Astrocyte (in vitro differentiated cells and primary cell): ENCODE measurements at regions not wholly inside any gene's neighbourhood (a gene's known extent, or its start where the extent isn't known, plus 50 kb on each side); places are given as distances from the start of the nearest gene placed in this dataset.

ENCODE experiments used
- DNase-seq: peaks from one replicate; pipeline ENCODE4 v3.0.0-alpha.2; 2010; ENCODE audit warnings: low read depth
- FAIRE-seq: peaks from 2 replicates; lab custom pipeline; 2011; peaks lifted over from hg19 to GRCh38; lab: Jason Lieb, UNC
- H2AFZ ChIP-seq: 2 replicates; pipeline ENCODE4 v1.6.0; 2012; ENCODE audit warnings: low read depth, low read length, inconsistent platforms
- H3K27ac ChIP-seq: 2 replicates; pipeline ENCODE4 v1.5.1; 2011; ENCODE audit warnings: low read depth, low read length, inconsistent platforms
- H3K27me3 ChIP-seq: 2 replicates; pipeline ENCODE4 v1.6.0; 2011; ENCODE audit warnings: low read length, inconsistent platforms; ENCODE audit not compliant: insufficient read depth
- H3K36me3 ChIP-seq: 2 replicates; pipeline ENCODE4 v1.5.1; 2011; ENCODE audit warnings: low read length, inconsistent platforms; ENCODE audit not compliant: insufficient read depth
- H3K4me1 ChIP-seq: 2 replicates; pipeline ENCODE4 v1.5.1; 2011; ENCODE audit warnings: low read length, inconsistent platforms; ENCODE audit not compliant: insufficient read depth
- H3K4me2 ChIP-seq: 2 replicates; pipeline ENCODE4 v1.6.0; 2012; ENCODE audit warnings: low read length, inconsistent platforms
- H3K4me3 ChIP-seq: 2 replicates; pipeline ENCODE4 v1.5.1; 2011; ENCODE audit warnings: low read depth, mild to moderate bottlenecking, low read length, inconsistent platforms; ENCODE audit not compliant: insufficient read depth
- H3K79me2 ChIP-seq: 2 replicates; pipeline ENCODE4 v1.6.0; 2012; ENCODE audit warnings: mild to moderate bottlenecking, low read length, inconsistent platforms; ENCODE audit not compliant: insufficient read depth
- H3K9ac ChIP-seq: 2 replicates; pipeline ENCODE4 v1.6.0; 2012; ENCODE audit warnings: mild to moderate bottlenecking, low read length, inconsistent platforms
- H3K9me3 ChIP-seq: 2 replicates; pipeline ENCODE4 v1.5.1; 2012; ENCODE audit warnings: low read depth, mild to moderate bottlenecking, low read length, inconsistent platforms; ENCODE audit not compliant: insufficient read depth
- H4K20me1 ChIP-seq: 2 replicates; pipeline ENCODE4 v1.6.0; 2012; ENCODE audit warnings: low read length, inconsistent platforms; ENCODE audit not compliant: insufficient read depth
- H3K27ac Mint-ChIP-seq: one replicate; pipeline ENCODE4 v1.8.0; 2021; ENCODE audit warnings: mild to moderate bottlenecking, mixed read lengths; ENCODE audit not compliant: unreplicated experiment
- H3K27me3 Mint-ChIP-seq: one replicate; pipeline ENCODE4 v1.8.0; 2021; ENCODE audit warnings: low read depth, mixed read lengths; ENCODE audit not compliant: unreplicated experiment
- H3K36me3 Mint-ChIP-seq: one replicate; pipeline ENCODE4 v1.8.0; 2021; ENCODE audit warnings: low read depth, mixed read lengths; ENCODE audit not compliant: unreplicated experiment
- H3K4me1 Mint-ChIP-seq: one replicate; pipeline ENCODE4 v1.8.0; 2021; ENCODE audit warnings: low read depth, mixed read lengths; ENCODE audit not compliant: unreplicated experiment
- H3K4me3 Mint-ChIP-seq: one replicate; pipeline ENCODE4 v1.8.0; 2021; ENCODE audit warnings: mild to moderate bottlenecking, moderate library complexity, mixed read lengths; ENCODE audit not compliant: unreplicated experiment
- H3K9me3 Mint-ChIP-seq: one replicate; pipeline ENCODE4 v1.8.0; 2021; ENCODE audit warnings: mild to moderate bottlenecking, mixed read lengths; ENCODE audit not compliant: unreplicated experiment
- EZH2 ChIP-seq: IDR thresholded peaks from 2 replicates; pipeline ENCODE4 v1.6.1; 2012; ENCODE audit warnings: mild to moderate bottlenecking, low read length, inconsistent platforms; ENCODE audit not compliant: insufficient read depth
- TF ChIP-seq, protein P1 (sequence below): IDR thresholded peaks from 2 replicates; pipeline ENCODE4 v1.5.1; 2011; ENCODE audit warnings: low read depth, mild to moderate bottlenecking, inconsistent platforms, low read length, moderate library complexity; ENCODE audit not compliant: insufficient read depth

DNA sequence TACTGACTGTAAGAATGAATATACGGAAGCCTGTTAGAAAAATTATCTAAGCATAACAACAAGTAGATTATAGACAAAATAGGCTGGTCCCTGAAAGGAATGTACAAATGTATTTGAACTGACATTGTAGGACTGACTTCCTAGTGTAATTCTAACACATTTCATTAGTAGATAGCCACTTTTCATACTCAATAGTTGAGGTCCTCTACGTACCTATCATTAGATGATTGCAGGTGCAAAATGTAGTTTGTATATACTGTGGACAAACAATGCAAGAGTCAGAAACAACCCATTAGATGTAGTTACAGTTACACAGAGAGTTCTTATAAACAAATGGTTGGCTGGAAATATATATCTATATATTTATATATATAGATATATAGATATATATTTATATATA lies 402.3 kb upstream of the SLITRK6 start:
- Mint-ChIP-seq H3K9me3 (no peaks in the 10 kb centered on the region), H3K36me3 (no peaks in the 10 kb centered on the region), H3K4me3 (no peak overlapping the region), H3K27ac (no peak overlapping the region), H3K4me1 (no peaks in the 10 kb centered on the region), H3K27me3 (no peaks in the 10 kb centered on the region)
- TF ChIP-seq, protein P1, sequence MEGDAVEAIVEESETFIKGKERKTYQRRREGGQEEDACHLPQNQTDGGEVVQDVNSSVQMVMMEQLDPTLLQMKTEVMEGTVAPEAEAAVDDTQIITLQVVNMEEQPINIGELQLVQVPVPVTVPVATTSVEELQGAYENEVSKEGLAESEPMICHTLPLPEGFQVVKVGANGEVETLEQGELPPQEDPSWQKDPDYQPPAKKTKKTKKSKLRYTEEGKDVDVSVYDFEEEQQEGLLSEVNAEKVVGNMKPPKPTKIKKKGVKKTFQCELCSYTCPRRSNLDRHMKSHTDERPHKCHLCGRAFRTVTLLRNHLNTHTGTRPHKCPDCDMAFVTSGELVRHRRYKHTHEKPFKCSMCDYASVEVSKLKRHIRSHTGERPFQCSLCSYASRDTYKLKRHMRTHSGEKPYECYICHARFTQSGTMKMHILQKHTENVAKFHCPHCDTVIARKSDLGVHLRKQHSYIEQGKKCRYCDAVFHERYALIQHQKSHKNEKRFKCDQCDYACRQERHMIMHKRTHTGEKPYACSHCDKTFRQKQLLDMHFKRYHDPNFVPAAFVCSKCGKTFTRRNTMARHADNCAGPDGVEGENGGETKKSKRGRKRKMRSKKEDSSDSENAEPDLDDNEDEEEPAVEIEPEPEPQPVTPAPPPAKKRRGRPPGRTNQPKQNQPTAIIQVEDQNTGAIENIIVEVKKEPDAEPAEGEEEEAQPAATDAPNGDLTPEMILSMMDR: no peak
- TF ChIP-seq EZH2: no peak
- Histone ChIP-seq H3K9me3 (no peaks in the 10 kb centered on the region), H3K4me1 (no peaks in the 10 kb centered on the region), H3K79me2 (no peaks in the 10 kb centered on the region), H3K36me3 (no peaks in the 10 kb centered on the region), H4K20me1 (no peaks in the 10 kb centered on the region), H3K4me3 (no peak overlapping the region), H3K9ac (no peak overlapping the region), H3K27ac (no peak overlapping the region), H3K27me3 (no peaks in the 10 kb centered on the region), H3K4me2 (no peak overlapping the region), H2AFZ (no peak overlapping the region)
- DNase-seq: no peak
- no peak for FAIRE-seq

DNA sequence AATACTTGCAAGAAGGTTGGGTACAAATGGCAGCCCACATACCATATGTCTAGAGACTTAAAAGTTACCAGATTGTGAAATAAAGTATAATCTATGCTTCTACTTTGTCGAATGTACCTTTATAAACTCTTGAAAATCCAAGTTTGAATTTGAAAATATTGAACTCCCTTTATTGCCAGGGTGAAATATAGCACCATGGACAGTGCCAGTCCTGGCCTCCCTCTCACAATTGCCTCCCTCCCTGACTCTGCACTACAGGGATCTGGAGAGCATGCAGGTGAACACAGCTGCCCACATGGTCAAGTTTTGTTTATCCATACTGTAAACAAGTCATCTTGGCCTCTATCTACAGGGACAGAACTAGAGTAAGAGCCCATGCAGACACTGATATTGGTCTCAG lies 394.1 kb upstream of the SLITRK6 start:
- no peak for DNase-seq
- no peak overlapping the region for H3K4me3 ChIP-seq
- no peak overlapping the region for H3K27ac ChIP-seq
- H3K27me3 ChIP-seq: no peaks in the 10 kb centered on the region
- Mint-ChIP-seq H3K27me3 (no peaks in the 10 kb centered on the region), H3K4me1 (no peaks in the 10 kb centered on the region), H3K27ac (no peak overlapping the region), H3K9me3 (no peaks in the 10 kb centered on the region), H3K36me3 (no peaks in the 10 kb centered on the region), H3K4me3 (no peak overlapping the region)
- FAIRE-seq: no peak
- TF ChIP-seq EZH2: no peak
- no peak overlapping the region for H3K9ac ChIP-seq
- no peak overlapping the region for H3K4me2 ChIP-seq
- H3K9me3 ChIP-seq: no peaks in the 10 kb centered on the region
- H3K36me3 ChIP-seq: no peaks in the 10 kb centered on the region
- H3K79me2 ChIP-seq: no peaks in the 10 kb centered on the region
- H2AFZ ChIP-seq: no peak overlapping the region
- H3K4me1 ChIP-seq: peaks cover 2% of the 10 kb centered on the region
- H4K20me1 ChIP-seq: no peaks in the 10 kb centered on the region

DNA sequence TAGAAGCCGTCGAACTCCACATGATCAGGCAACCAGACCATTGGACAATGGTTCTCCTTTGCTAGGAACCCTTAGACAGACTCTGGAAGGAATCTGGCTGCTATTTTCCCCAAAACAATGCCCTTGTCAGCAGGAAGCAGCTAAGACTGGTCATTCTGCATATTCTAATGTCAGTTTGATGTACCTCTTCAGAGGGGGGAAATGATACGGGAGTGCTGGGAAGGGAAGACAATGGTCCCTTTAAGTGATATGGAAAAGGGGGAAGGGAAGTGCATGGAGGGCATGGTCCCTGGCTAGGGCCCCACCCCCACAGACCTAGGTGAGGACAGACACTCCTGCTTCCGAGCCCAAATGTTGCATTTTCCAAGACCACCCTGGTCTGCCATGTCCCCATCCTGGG lies 389.0 kb upstream of the SLITRK6 start:
- H3K79me2 ChIP-seq: no peaks in the 10 kb centered on the region
- no peak overlapping the region for H3K27ac ChIP-seq
- H3K36me3 ChIP-seq: no peaks in the 10 kb centered on the region
- no peak overlapping the region for H3K4me3 Mint-ChIP-seq
- no peak overlapping the region for H3K4me3 ChIP-seq
- H3K27ac Mint-ChIP-seq: no peak overlapping the region
- H4K20me1 ChIP-seq: no peaks in the 10 kb centered on the region
- no peak overlapping the region for H3K4me2 ChIP-seq
- peaks cover 5% of the 10 kb centered on the region for H3K9me3 Mint-ChIP-seq
- H3K9ac ChIP-seq: no peak overlapping the region
- no peaks in the 10 kb centered on the region for H3K27me3 Mint-ChIP-seq
- no peak overlapping the region for H2AFZ ChIP-seq
- no peaks in the 10 kb centered on the region for H3K36me3 Mint-ChIP-seq
- H3K9me3 ChIP-seq: no peaks in the 10 kb centered on the region
- TF ChIP-seq EZH2: no peak
- TF ChIP-seq, protein P1: no peak
- no peak for FAIRE-seq
- DNase-seq: no peak
- H3K4me1 ChIP-seq: no peaks in the 10 kb centered on the region
- no peaks in the 10 kb centered on the region for H3K4me1 Mint-ChIP-seq
- H3K27me3 ChIP-seq: no peaks in the 10 kb centered on the region
